Esophagus muscularis mucosa (tissue), 4 donors: ENCODE measurements at regions not wholly inside any gene's neighbourhood (a gene's known extent, or its start where the extent isn't known, plus 50 kb on each side); places are given as distances from the start of the nearest gene placed in this dataset.

ENCODE experiments used
- DNase-seq: peaks from one replicate; pipeline ENCODE4 v3.0.0-alpha.2; 2017; ENCODE audit errors: extremely low spot score
- H3K27ac ChIP-seq, 4 donors: fragments of 200-600 bp; sonication (generic); replicated peaks in 1 of 4; 1 replicate in 3 of 4; 2 replicates in 1 of 4; pipeline ENCODE4 v1.5.1; 2016 to 2019; ENCODE audit warnings: mild to moderate bottlenecking in 1 of 4
- H3K27me3 ChIP-seq, 4 donors: fragments of 200-600 bp; sonication (generic); one replicate each; pipeline versions ENCODE4 v1.5.1 to v1.6.0; 2016 to 2019
- H3K36me3 ChIP-seq, 4 donors: fragments of 200-600 bp; sonication (generic); one replicate each; pipeline ENCODE4 v1.5.1; 2016 to 2019
- H3K4me1 ChIP-seq, 4 donors: fragments of 200-600 bp; sonication (generic); one replicate each; pipeline ENCODE4 v1.5.1; 2016 to 2019
- H3K4me3 ChIP-seq, 4 donors: fragments of 200-600 bp; sonication (generic); 1 replicate in 2 of 4; 2 replicates in 2 of 4; pipeline ENCODE4 v1.5.1; 2016 to 2019; ENCODE audit warnings: mild to moderate bottlenecking in 4 of 4, moderate library complexity in 1 of 4
- H3K9me3 ChIP-seq, 4 donors: fragments of 200-600 bp; sonication (generic); 1 replicate in 3 of 4; 2 replicates in 1 of 4; pipeline ENCODE4 v1.5.1; 2016 to 2019
- EP300 ChIP-seq: sonication (generic); formaldehyde crosslinking; IDR thresholded peaks from one replicate; pipeline ENCODE4 v1.6.1; 2017; ENCODE audit warnings: antibody characterized with exemption
- POLR2A ChIP-seq: fragments of 450-650 bp; IDR thresholded peaks from one replicate; pipeline ENCODE4 v1.6.1; 2017; ENCODE audit warnings: antibody characterized with exemption, moderate library complexity, mild to moderate bottlenecking, low read depth
- POLR2AphosphoS5 ChIP-seq, 2 donors: sonication (generic); formaldehyde crosslinking; IDR thresholded peaks; one replicate each; pipeline ENCODE4 v1.6.1; 2017; ENCODE audit warnings: antibody characterized with exemption in 2 of 2
- WGBS: methylation state at CpG from one replicate; pipeline ENCODE4 v1.1.5; 2018; 5-methylcytosine and 5-hydroxymethylcytosine counted together
- intact Hi-C: fragments of 100-400 bp; cut with DNase I; formaldehyde crosslinking; loops from one replicate; pipeline ENCODE4 v1.15.1; 2023
- TF ChIP-seq, protein P1 (sequence below), 3 experiments: fragments of 200-600 bp in 2 of 3; fragments of 450-650 bp in 1 of 3; sonication (generic) in 2 of 3; IDR thresholded peaks; one replicate each; pipeline ENCODE4 v1.5.1; 2017 to 2019; ENCODE audit warnings: antibody characterized with exemption in 3 of 3, mild to moderate bottlenecking in 2 of 3, moderate library complexity in 1 of 3

DNA sequence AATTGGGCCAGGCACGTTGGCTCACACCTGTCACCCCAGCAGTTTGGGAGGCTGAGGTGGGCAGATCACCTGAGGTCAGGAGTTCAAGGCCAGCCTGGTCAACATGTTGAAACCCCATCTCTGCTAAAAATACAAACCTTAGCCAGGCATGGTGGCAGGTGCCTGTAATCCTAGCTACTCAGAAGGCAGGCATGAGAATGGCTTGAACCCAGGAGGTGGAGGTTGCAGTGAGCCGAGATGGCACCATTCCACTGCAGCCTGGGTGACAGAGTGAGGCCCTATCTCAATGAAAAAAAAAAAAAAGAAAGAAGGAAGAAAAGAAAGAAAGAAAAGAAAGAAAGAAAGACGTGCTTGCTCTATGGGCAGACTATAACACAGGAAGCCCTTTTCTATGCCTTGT is 84.4 kb downstream of the FOXL1 start:
- no peak overlapping the region for H3K27ac ChIP-seq
- TF ChIP-seq POLR2A (no peak), EP300 (no peak), POLR2AphosphoS5 (IDR thresholded peaks at IDR 0.05) (no peak)
- TF ChIP-seq, protein P1, sequence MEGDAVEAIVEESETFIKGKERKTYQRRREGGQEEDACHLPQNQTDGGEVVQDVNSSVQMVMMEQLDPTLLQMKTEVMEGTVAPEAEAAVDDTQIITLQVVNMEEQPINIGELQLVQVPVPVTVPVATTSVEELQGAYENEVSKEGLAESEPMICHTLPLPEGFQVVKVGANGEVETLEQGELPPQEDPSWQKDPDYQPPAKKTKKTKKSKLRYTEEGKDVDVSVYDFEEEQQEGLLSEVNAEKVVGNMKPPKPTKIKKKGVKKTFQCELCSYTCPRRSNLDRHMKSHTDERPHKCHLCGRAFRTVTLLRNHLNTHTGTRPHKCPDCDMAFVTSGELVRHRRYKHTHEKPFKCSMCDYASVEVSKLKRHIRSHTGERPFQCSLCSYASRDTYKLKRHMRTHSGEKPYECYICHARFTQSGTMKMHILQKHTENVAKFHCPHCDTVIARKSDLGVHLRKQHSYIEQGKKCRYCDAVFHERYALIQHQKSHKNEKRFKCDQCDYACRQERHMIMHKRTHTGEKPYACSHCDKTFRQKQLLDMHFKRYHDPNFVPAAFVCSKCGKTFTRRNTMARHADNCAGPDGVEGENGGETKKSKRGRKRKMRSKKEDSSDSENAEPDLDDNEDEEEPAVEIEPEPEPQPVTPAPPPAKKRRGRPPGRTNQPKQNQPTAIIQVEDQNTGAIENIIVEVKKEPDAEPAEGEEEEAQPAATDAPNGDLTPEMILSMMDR (IDR thresholded peaks at IDR 0.05), result no peak

DNA sequence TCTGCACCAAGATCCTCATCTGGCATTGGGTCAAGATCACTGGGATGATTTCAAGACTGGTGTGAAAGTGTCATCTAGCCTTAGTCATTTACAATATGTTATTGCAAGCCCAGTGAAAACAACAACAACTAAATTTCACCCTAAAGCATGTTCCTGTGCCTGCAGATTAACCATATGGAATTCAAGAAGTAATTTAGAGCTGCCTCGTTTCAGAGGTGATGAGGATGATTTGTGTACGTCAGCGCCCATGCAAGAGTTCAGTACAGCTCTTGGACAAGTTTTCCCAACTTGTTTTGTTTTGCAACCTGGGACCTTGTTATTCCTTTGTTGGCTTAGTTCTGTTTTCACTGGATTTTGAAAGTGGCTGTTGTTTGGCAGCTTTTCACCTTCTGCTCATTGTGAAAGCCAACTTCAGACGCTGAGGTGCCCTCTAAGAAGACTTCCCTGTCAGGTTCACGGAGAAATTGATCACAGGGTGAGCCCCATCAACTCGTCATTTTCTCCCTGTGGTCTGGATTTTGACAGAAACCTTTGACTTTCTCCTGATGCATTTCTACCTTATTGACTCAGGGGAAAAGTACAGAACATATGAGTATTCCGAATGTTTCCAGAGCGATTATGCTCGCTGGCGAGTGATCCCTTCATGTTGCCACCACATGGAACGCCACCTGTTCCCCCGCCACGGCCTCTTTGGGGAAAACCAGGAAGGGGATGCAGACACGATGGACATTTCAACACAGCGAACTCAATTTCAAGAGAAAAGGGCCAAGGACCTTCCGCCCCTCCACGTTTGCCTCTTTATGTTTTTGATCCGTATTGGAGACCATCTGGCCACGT is 85.6 kb downstream of the FOXL1 start:
- WGBS, result 69% methylated on average over 19 of the region's 19 CpGs
- TF ChIP-seq POLR2A, result no peak
- TF ChIP-seq POLR2AphosphoS5 (IDR thresholded peaks at IDR 0.05), result no peak
- TF ChIP-seq, protein P1 (IDR thresholded peaks at IDR 0.05), result no peak
- no peak for TF ChIP-seq EP300
- intact Hi-C loops, result no loop called here
- Histone ChIP-seq H3K9me3 (peaks cover 0 to 7% (median 0%) of the 10 kb centered on the region in 4 donors), H3K4me1 (peaks cover 0 to 4% (median 2%) of the 10 kb centered on the region in 4 donors), H3K27me3 (peaks cover 0 to 91% (median 0%) of the 10 kb centered on the region in 4 donors), H3K36me3 (no peaks in the 10 kb centered on the region), H3K27ac (no peak overlapping the region), H3K4me3 (no peak overlapping the region)
- DNase-seq, result no peak

More for the DNA sequence above, 84.4 kb downstream of the FOXL1 start:
- peaks cover 0 to 7% (median 0%) of the 10 kb centered on the region in 4 donors for H3K9me3 ChIP-seq
- intact Hi-C loops, result no loop called here
- no peaks in the 10 kb centered on the region for H3K36me3 ChIP-seq
- peaks cover 0 to 94% (median 0%) of the 10 kb centered on the region in 4 donors for H3K27me3 ChIP-seq
- no peak for DNase-seq
- H3K4me3 ChIP-seq, result no peak overlapping the region
- peaks cover 0 to 4% (median 1%) of the 10 kb centered on the region in 4 donors for H3K4me1 ChIP-seq
- 74% methylated on average over 3 of the region's 3 CpGs for WGBS

DNA sequence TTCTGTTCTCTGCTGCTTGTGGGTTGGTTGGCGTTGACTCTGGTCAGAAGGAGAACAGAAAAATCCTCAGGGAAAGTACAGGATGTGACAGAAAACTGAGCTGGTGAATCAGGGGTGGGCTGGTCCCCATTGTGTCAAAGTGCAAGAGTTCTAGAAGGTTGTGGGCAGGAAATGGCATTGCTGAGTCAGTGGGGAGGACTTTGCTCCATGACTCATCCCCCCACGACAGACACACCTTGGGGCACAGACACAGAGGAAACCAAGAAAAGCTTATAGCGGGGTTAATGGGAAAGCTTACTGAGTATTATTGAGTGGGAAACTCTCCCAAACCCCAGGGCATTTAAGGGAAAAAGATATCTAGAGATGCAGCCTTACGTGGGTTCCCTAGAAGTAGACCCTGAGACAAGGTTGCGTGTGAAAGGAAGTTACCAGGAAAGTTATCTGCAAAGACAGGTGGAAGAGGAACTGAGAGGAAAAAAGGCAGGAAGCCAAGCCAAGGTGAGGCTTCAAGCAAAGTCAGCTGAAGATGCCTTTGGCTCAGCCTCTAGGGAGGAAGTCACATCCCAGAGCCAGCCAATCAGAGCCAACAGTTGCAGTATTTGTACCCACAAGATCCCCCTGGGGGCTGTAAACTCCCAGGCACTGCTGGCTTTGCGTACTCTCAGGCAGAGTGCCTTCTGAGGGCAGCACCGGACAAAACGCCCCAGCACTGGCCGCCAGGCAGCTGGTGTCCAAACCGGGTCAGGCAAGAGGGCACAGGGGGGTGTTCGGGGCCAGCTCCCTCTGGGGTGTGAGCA is 86.4 kb downstream of the FOXL1 start:
- H3K9me3 ChIP-seq, result peaks cover 0 to 7% (median 0%) of the 10 kb centered on the region in 4 donors
- intact Hi-C loops, result no loop called here
- 76% methylated on average over 11 of the region's 11 CpGs for WGBS
- peaks cover 0 to 91% (median 0%) of the 10 kb centered on the region in 4 donors for H3K27me3 ChIP-seq
- TF ChIP-seq, protein P1 (IDR thresholded peaks at IDR 0.05), result no peak
- no peak for TF ChIP-seq EP300
- no peak for TF ChIP-seq POLR2AphosphoS5 (IDR thresholded peaks at IDR 0.05)
- TF ChIP-seq POLR2A, result no peak
- peaks cover 7 to 12% (median 7%) of the 10 kb centered on the region in 4 donors for H3K4me1 ChIP-seq
- H3K36me3 ChIP-seq, result no peaks in the 10 kb centered on the region
- no peak overlapping the region for H3K27ac ChIP-seq
- no peak overlapping the region for H3K4me3 ChIP-seq
- no peak for DNase-seq

GRCh38 chr16:86665319-86665675 is 86.9 kb downstream of the FOXL1 start:
- intact Hi-C loops, result no loop called here
- no peak for DNase-seq
- peaks cover 8 to 12% (median 11%) of the 10 kb centered on the region in 4 donors for H3K4me1 ChIP-seq
- no peak overlapping the region for H3K27ac ChIP-seq
- WGBS, result 58% methylated on average over 2 of the region's 2 CpGs
- peaks cover 0 to 91% (median 0%) of the 10 kb centered on the region in 4 donors for H3K27me3 ChIP-seq
- H3K9me3 ChIP-seq, result peaks cover 0 to 7% (median 0%) of the 10 kb centered on the region in 4 donors
- H3K4me3 ChIP-seq, result no peak overlapping the region
- TF ChIP-seq, protein P1 (IDR thresholded peaks at IDR 0.05), result no peak
- TF ChIP-seq EP300 (no peak), POLR2AphosphoS5 (IDR thresholded peaks at IDR 0.05) (no peak), POLR2A (no peak)
- H3K36me3 ChIP-seq, result no peaks in the 10 kb centered on the region
